ENCODE measurements at regions not wholly inside any gene's neighbourhood (a gene's known extent, or its start where the extent isn't known, plus 50 kb on each side); places are given as distances from the start of the nearest gene placed in this dataset.

DNA sequence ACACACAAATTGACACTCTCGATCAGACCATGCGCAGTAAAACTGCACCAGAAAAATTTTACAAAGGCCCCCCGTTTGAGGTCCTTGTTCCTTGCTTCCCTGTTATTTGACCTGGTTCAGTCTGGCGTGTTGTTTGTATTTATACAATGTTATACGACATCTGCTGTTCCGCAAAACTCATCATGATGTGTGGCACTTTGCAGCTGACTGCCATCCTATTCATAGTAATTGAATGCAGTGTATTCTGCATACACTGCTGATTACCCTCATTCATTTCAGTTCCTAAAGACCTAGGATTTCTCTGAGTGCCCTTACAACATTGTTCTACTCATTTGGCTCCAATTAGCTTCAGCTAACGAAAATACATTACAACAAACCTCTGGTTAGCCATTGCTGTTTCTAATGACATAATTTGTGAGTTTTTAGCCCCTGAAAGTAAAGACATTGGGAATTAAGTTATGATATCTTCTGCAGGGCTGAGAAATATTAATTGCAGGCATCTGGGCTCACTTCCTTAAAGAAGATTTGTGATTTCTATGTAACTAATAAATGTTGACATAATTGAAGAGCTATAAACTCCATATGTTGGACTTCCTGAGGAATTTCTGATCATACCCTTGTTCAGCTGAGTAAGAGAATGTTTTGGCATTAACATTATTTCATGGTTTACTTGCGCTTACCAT lies 75.7 kb downstream of the C3orf38 start:
- Histone ChIP-seq H3K4me2 (no peak overlapping the region), H3K9me3 (no peaks in the 10 kb centered on the region), H3K27ac (no peak overlapping the region), H3K4me1 (no peaks in the 10 kb centered on the region), H3K4me3 (no peak overlapping the region)
- CTCF ChIA-PET, result no interaction called here
- no peak for DNase-seq (ENCODE audit: low read depth in 1 of 2, low spot score in 1 of 2)
- TF ChIP-seq CHD4 (IDR thresholded peaks at IDR 0.05; ENCODE audit: borderline replicate concordance) (no peak), FOXS1 (CRISPR knock-in tag; IDR thresholded peaks at IDR 0.05) (no peak), CBX8 (IDR thresholded peaks at IDR 0.05) (no peak), RARB (CRISPR knock-in tag; IDR thresholded peaks at IDR 0.05) (no peak), POLR2AphosphoS2 (conservative IDR thresholded peaks at IDR 0.05; ENCODE audit: low read length) (no peak)
- TF ChIP-seq, protein P1, sequence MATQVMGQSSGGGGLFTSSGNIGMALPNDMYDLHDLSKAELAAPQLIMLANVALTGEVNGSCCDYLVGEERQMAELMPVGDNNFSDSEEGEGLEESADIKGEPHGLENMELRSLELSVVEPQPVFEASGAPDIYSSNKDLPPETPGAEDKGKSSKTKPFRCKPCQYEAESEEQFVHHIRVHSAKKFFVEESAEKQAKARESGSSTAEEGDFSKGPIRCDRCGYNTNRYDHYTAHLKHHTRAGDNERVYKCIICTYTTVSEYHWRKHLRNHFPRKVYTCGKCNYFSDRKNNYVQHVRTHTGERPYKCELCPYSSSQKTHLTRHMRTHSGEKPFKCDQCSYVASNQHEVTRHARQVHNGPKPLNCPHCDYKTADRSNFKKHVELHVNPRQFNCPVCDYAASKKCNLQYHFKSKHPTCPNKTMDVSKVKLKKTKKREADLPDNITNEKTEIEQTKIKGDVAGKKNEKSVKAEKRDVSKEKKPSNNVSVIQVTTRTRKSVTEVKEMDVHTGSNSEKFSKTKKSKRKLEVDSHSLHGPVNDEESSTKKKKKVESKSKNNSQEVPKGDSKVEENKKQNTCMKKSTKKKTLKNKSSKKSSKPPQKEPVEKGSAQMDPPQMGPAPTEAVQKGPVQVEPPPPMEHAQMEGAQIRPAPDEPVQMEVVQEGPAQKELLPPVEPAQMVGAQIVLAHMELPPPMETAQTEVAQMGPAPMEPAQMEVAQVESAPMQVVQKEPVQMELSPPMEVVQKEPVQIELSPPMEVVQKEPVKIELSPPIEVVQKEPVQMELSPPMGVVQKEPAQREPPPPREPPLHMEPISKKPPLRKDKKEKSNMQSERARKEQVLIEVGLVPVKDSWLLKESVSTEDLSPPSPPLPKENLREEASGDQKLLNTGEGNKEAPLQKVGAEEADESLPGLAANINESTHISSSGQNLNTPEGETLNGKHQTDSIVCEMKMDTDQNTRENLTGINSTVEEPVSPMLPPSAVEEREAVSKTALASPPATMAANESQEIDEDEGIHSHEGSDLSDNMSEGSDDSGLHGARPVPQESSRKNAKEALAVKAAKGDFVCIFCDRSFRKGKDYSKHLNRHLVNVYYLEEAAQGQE (IDR thresholded peaks at IDR 0.05), result no peak
- TF ChIP-seq, protein P2, sequence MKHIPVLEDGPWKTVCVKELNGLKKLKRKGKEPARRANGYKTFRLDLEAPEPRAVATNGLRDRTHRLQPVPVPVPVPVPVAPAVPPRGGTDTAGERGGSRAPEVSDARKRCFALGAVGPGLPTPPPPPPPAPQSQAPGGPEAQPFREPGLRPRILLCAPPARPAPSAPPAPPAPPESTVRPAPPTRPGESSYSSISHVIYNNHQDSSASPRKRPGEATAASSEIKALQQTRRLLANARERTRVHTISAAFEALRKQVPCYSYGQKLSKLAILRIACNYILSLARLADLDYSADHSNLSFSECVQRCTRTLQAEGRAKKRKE (CRISPR knock-in tag; IDR thresholded peaks at IDR 0.05; ENCODE audit: low read depth), result no peak
- ATAC-seq, result no peak
- no peak for FAIRE-seq
- WGBS (ENCODE audit: missing lambda C conversion rate), result 44% methylated on average over 8 of the region's 8 CpGs
- POLR2A ChIA-PET, result no interaction called here

DNA sequence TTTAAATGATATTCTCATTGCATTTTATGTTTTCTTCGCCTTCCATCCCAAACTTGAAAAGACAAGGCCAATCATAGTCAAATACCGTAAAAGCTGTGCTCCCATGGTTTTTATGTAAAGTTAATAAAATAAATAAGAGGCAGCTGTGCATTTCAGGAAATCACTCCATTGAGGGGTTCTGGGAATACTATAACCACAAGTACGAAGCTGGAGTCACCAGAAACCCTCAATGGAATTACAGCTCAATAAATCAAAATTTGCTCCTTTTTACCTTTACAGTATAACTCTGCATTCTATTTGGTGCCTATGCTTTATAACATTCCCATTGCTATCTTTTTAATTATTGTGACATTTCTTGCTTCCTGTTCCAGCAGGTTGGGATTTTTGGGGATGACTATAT lies 77.2 kb downstream of the C3orf38 start:
- ChIA-PET CTCF (no interaction called here), POLR2A (no interaction called here)
- Histone ChIP-seq H3K27ac (no peak overlapping the region), H3K4me1 (no peaks in the 10 kb centered on the region), H3K4me2 (no peak overlapping the region), H3K9me3 (no peaks in the 10 kb centered on the region), H3K4me3 (no peak overlapping the region)
- 12% methylated on average over 3 of the region's 3 CpGs for WGBS (ENCODE audit: missing lambda C conversion rate)
- no peak for TF ChIP-seq RARB (CRISPR knock-in tag; IDR thresholded peaks at IDR 0.05)
- no peak for TF ChIP-seq ESRRA (IDR thresholded peaks at IDR 0.05; ENCODE audit: borderline replicate concordance, low read length)
- no peak for TF ChIP-seq KDM1A (IDR thresholded peaks at IDR 0.05; ENCODE audit: low read depth)
- TF ChIP-seq RCOR1 (IDR thresholded peaks at IDR 0.05; ENCODE audit: low read depth, low read length), result no peak
- TF ChIP-seq, protein P2 (CRISPR knock-in tag; IDR thresholded peaks at IDR 0.05; ENCODE audit: low read depth), result no peak
- ATAC-seq (no peak), DNase-seq (ENCODE audit: low read depth in 1 of 2, low spot score in 1 of 2) (no peak), FAIRE-seq (no peak)

DNA sequence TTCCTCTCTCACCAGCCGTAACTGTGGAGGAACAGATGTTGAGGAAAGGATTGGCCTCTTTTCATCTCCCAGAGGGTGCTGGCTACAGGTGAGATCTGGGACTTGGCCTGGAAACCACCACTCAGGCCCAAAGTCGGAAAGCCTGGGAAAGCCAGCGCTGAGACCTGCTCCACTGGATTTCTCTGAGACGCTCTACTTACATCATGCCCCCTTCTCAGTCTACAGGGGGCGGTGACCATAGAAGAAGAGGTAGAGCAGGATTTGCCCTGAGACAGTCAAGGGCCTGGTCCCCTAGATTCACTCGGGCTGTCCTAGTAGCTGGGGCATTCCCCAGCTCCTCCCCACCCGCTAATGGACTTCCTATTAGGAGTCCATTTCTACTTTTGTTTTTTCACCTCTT lies 80.9 kb downstream of the C3orf38 start:
- no peak for DNase-seq (ENCODE audit: low read depth in 1 of 2, low spot score in 1 of 2)
- ChIA-PET CTCF (no interaction called here), POLR2A (no interaction called here)
- no peaks in the 10 kb centered on the region for H3K9me3 ChIP-seq
- 55% methylated on average over 7 of the region's 7 CpGs for WGBS (ENCODE audit: missing lambda C conversion rate)
- TF ChIP-seq RARB (CRISPR knock-in tag; IDR thresholded peaks at IDR 0.05) (no peak), ZFP36 (IDR thresholded peaks at IDR 0.05; ENCODE audit: borderline replicate concordance, partially characterized antibody) (no peak), GATA3 (IDR thresholded peaks at IDR 0.05; ENCODE audit: borderline replicate concordance) (no peak), MYC (IDR thresholded peaks at IDR 0.05; ENCODE audit: borderline replicate concordance, low read length) (no peak), HOXB5 (CRISPR knock-in tag; IDR thresholded peaks at IDR 0.05) (no peak)
- TF ChIP-seq, protein P3, sequence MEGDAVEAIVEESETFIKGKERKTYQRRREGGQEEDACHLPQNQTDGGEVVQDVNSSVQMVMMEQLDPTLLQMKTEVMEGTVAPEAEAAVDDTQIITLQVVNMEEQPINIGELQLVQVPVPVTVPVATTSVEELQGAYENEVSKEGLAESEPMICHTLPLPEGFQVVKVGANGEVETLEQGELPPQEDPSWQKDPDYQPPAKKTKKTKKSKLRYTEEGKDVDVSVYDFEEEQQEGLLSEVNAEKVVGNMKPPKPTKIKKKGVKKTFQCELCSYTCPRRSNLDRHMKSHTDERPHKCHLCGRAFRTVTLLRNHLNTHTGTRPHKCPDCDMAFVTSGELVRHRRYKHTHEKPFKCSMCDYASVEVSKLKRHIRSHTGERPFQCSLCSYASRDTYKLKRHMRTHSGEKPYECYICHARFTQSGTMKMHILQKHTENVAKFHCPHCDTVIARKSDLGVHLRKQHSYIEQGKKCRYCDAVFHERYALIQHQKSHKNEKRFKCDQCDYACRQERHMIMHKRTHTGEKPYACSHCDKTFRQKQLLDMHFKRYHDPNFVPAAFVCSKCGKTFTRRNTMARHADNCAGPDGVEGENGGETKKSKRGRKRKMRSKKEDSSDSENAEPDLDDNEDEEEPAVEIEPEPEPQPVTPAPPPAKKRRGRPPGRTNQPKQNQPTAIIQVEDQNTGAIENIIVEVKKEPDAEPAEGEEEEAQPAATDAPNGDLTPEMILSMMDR (IDR thresholded peaks at IDR 0.05), result no peak
- H3K4me2 ChIP-seq, result no peak overlapping the region
- ATAC-seq, result no peak
- H3K4me1 ChIP-seq, result no peaks in the 10 kb centered on the region
- H3K27ac ChIP-seq, result no peak overlapping the region
- H3K4me3 ChIP-seq, result no peak overlapping the region
- no peak for FAIRE-seq
